ENCODE measurements at regions not wholly inside any gene's neighbourhood (a gene's known extent, or its start where the extent isn't known, plus 50 kb on each side); places are given as distances from the start of the nearest gene placed in this dataset.
"Not testable (repeated sequence)": the region's sequence is repeated elsewhere in the genome, so short reads cannot be mapped to it uniquely, and the experiment has no call there.

DNA sequence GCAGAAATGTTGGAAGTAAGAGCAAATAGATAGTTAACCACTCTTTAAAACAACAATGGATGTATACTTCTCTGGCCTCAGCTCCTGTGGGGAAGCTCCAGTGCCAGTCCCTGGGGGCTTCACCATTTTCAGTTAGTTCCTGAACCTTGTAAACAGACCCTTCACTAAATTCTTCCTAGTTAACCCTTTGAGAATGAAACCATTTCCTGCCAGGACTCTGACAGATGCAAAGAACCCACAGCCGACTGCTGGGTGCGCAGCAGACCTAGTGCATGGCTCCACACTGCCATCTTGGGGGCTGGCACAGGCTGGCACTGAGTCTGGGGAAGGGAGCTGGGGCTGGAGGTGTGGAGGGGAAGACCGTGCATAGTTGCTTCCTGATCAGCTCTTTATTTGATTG lies 244.4 kb downstream of the CEP170 start:
- not testable (repeated sequence) for TF ChIP-seq POLR2AphosphoS5, POLR2A (IDR thresholded peaks at IDR 0.05)

Data from spleen (tissue), 3 donors.